Inflammatory macrophage (primary cell): ENCODE measurements at regions not wholly inside any gene's neighbourhood (a gene's known extent, or its start where the extent isn't known, plus 50 kb on each side); places are given as distances from the start of the nearest gene placed in this dataset.
A peak's percentile ranks its signal among the peaks of the same experiment; 100 is the strongest.
"Not testable (repeated sequence)": the region's sequence is repeated elsewhere in the genome, so short reads cannot be mapped to it uniquely, and the experiment has no call there.

Experiments
- DNase-seq, 2 donors: peaks; one replicate each; pipeline ENCODE4 v3.0.0-alpha.2; 2020 to 2022

DNA sequence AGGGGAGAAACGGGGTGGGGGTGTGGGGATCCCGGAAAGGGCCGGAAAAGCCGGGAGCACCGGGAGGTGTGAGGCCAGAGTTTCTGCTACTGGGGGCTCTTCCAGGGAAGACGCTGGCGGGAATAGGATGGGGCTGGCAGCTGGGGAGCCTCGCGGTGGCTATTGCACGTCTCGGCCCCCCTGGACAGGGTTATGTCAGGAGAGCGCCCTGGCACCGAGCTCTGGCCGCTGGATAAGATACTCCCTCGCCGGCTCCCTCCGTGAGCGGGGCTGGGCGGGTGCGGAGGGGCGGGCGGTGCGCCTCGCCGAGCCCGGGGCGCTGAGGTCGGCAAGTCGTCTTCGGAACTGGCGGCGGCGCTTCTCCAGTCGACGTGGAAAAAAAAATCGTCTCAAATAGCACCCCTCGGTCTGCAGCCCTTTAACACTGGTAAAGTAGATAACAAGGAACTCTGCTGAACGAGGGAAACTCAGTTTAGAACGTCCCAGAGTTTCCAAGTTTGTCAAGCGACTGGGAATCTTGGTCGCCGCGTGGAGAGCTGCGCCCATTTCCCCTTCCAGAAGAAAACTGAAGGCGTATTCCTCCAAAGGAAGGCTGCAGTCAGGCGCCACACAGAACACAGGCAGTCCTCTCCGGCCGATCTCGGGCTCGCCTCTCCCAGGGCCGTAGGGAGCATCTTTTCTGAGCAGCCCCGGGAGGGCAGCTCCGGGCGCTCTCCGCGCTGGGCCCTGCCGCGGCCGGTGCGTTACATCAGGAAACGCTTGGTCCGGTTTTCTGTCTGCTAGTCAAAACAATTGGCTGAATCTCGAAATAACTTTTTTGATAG lies 115.1 kb downstream of the KCNRG start:
- peak; percentile 25 to 43 for DNase-seq

DNA sequence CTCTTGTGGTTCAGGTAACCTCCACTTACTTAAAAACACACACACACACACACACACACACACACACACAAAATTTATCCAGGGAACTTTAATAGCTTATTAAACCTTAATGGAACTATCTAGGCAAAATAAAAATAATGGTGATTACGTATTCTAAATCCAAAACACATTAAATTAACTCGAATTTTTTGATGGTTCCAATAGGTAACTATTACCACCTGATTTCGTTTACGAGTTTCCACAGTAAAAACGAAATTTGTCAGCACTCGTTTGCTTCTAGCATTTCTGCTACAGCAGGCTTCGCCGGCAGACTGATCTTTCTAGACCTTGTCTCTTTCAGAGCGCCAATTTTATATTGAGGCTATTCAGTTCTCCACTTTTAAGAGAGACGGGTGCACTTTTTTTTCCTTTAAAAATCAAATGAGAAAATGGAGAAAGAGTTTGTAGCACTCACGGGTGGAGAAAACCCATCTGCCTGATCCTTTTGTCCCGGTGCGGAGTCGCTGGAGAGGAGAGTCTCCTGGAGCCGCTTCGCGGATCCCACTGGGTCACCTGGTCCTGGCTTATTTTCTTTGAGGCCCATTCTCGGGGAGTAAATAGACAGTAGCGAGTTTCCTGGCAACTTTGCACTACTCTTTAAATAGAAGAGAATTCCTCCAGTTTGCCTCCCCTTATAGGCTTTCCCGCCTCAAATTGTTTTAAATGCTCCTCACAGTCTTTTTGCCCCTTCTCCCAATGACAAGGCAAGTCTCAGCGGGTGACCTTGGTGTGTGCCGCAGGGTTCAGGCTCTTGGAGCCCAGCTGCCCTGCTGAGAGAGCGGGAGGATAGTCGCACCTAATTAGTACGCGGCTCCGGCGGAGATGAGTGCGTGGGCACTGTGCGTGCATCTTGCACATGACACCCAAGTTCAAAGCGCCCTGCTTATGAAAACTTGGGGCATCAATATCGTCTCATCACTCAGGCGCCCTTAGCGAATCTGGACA lies 117.0 kb downstream of the KCNRG start:
- DNase-seq = no peak

DNA sequence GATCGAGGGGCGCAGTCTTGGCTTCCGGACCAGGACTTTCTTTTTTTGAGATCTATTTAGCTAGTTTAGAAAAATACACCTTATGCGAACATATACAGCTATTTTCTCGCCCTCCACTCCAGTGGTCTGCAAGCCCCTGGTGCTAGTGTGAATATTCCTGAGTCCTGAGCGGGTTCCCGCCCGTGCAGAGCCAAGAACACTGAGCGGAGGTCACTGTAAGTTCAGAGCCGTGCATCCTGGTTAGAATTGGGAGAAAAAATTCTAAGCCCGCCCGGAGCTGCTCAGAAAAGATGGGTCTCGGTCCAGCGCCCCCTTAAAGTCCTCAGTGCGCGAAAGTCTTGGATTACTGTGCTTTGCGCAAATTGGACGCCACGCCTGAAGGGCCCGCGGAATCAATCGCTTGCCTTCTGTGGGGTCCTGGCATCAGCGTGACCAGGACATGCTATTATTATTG lies 117.7 kb downstream of the KCNRG start:
- no peak for DNase-seq

DNA sequence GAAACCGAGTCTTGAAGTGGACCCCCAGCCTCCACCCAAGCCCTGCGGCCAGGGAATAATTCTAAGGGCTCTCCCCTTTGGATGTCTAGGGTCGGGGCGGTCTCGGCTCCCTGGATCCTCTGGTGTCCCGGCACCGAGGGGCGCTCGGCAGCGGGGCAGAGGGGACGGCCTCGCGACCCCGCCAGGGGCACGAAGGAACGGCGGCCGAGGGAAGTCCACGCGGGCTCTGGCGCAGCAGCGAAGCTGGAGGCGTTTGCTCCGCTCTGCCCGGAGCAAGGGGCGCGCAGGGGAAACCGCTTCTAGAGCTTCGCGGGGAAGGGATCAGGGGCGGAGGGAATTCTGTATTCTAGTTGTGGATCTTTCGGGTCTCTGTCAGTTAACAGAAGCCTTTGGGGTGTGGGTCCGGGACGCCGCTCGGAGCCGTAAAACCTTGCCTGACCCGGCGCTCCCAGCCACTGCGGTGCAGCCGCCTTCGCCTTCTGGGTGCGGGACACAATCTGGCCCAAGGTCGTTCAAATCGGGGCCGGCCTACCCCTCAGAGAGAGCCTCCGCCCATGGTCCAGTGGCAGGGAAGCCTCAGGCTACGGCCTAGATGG lies 118.2 kb downstream of the KCNRG start:
- DNase-seq = no peak

DNA sequence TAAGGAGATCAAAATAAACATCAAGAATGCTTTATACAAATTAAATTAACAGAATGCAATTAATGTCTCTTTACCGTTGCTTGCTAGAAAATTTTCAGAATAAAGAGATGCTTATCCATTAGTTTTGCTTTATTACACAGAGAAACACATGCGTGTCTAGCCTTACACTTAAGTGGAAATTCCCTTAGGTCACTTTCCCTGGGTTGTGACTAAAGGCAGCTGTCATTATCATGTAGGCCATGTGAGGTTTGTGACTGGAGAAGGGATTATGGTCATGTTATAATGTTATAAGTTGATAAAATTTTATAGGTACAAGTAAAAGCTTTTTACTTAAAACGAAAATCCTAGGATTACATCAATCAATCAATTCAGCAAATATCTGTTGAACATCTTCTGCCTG lies 121.0 kb downstream of the KCNRG start:
- DNase-seq = no peak

DNA sequence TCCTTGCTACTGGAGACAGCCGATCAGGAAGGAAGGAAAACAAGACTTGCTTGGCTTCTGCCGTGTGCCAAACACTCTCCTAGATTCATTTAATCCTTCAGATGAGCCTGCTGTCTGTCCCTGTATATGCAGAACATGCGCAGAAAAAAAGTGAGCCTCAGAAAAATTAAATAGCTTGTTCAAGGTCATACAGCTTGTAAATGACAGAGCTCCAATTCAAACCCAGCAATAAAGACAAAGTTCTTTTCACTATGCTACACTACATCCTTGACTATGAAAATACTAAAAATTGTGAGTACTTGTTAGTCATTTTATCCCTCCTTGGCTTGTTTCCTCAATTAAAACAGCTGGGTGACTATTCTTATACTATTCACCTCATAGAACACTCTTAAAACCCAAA lies 121.4 kb downstream of the KCNRG start:
- DNase-seq = no peak

DNA sequence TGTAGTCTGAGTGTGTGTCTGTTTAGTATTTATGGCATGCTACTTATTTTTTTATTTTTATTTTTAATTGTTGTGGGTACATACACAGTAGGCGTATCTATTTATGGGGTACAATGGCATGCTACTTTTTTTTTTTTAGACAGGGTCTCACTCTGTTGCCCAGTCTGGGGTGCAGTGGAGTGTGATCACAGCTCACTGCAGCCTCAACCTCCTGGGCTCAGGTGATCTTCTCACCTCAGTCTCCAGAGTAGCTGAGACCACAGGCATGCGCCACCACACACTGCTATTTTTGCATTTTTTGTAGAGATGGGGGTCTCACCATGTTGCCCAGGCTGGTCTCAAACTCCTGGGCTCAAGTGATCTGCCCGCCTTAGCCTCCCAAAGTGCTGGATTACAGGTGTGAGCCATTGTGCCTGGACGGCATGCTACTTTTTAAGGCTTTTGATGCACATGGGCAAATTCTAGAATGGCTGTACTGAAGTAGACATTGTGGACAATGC lies 124.2 kb downstream of the KCNRG start:
- DNase-seq = not testable (repeated sequence)

DNA sequence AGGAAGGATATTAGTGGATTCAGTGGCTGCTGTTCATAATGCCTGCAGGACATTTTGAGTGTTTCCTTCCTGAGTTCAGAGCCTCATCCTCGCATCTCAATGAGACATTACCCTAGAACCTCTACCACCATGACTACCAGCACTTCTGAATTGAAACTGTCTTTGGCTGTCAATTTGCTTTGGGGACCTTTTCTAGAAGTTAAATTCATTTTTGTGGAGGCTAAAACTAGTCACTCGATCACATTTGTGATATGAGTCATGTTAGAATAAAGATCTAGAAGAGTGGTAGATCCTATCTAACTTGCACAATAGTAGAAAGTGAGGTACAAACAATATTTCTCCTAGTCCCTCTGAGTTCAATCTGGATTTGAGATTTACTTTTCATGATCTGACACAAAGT lies 124.9 kb downstream of the KCNRG start:
- no peak for DNase-seq

DNA sequence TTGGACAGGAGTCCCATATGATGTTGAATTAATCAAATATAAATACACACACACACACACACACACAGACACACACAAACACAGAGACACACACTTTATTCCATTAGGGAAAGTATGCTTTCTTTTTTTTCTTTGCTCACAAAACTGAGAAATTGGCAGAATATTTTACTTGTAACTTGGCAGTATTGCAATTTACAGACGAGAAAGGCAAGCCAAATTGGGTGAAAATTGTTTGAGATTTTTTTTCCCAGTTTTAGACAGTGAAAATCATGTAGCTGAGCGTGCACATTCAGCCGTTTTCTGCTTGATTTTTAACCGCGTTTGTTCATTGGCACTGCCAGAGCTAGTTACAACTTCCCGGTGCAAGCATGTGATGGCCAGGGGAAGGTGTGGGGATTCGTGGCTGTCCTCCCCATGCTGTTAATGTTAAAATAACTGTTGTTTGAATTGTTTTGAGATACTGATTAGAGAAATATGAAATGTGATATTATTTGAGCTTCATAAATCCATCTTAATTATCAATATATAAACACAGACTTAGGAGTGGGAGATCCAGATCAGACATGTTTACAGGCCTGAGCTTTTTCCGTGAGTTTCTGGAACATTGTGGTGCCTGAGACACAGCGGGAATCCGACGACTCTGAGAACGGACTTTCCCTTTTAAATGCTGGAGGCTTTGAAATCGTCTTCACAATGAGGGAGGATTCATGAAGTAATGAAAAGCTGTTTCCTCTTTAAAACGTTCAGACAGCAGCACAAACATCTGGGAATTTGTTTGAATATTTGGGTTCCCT lies 125.5 kb downstream of the KCNRG start:
- DNase-seq = peak; percentile 39 to 61

DNA sequence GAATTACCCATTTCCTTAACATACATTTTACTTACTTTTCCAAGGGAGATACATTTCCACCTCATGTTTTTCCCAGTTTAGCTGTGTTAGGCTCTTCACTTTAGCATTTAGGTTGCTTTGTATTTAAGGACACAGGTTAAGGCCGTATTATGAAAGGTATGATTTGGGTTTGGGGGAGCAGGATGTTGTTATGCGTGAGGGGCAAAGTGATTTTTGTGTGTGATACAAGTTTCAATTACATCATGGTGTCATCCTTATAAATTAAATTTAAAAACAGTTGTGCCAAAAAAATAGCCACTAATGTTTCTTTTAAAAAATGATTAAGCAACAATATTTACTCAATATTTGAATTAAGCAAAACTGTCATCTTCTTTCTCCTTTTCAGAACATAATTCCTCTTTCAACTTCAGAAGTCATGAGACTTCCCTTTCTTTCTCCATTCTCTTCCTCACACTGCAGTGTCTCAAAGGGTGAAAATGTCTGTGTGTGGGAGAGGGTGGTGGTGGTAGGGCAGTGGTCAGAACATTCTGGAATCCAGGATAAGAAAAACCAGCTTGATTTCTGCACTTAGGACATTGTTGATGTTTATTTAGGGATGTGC lies 126.2 kb downstream of the KCNRG start:
- DNase-seq = peak; percentile 73 to 93

DNA sequence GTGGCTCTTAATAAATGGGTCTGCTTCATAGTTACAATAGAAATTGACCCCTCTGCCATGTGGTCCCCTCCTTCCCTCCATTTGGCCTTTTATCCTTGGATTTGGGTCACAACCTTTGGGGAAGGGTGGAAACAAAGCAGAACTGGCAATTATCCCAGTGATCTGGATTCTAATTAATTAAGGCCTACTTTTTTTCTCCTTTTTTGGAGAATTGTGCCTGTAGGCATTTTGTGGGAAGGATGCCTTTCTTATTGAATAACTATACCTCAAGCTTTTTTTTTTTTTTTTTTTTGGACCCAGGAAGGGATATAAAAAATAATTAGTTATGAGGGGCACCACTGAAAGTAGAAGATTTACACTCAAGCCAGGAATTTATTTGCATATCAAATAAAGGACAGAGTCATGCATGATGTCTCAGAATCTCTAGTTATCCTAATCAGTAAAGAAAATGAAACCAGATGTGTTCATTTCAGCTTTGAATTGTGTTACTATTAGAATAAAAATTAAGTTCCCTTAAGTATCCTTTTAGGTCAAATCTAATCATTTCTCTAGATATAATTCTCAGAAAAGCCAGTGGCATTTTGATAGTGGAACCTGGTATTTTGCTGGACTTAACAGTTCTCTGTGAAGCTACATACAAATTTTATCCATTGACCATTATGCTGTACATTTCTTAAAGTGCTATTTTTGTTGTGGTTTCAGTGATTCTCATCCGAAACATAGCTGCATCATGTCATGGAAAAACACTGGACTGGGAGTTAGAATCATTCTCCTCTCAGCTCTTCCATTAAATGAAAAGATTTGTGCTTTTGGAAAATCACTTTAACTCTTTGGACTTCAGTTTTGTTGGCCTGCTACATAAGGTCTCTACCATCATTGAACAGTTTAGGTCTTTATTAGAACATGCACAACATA lies 129.3 kb downstream of the KCNRG start:
- no peak for DNase-seq

DNA sequence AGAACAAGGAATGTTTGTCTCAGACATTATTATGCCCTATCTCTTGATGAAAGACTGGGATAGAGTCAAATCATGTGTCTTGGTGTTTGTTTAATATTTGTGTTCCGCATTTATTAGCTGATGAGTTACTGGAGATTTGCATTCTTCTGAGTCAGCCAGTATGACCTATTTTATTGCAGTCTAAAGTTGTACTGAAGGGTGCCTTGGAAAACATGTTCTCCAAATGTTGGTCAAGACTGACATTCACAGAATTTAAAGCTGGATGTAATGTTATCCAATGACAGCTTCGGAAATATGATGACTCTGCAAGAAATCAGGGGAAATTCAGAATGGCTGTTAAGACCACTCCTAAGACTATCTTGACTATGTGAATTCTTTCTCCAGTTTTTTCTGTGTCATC lies 134.0 kb downstream of the KCNRG start:
- DNase-seq = no peak

DNA sequence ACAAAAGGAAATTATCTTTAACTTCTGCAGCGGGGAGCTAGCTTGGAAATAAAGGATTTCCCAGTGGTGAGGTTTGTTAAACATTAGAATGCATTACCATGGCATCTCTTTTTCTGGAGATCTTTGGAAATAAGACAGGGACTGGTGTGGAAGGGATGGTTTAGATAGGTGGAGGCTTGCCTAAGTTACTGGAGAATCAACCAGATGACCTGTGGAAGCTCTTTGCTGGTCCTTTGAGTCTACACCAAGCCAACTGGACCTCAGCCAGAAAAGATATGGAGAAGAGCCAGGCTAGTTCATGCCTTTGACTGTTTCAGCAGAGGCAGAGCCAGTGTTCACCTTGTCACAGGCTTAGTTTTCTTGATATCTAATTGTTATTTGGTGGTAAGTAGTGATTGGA lies 134.7 kb downstream of the KCNRG start:
- no peak for DNase-seq

DNA sequence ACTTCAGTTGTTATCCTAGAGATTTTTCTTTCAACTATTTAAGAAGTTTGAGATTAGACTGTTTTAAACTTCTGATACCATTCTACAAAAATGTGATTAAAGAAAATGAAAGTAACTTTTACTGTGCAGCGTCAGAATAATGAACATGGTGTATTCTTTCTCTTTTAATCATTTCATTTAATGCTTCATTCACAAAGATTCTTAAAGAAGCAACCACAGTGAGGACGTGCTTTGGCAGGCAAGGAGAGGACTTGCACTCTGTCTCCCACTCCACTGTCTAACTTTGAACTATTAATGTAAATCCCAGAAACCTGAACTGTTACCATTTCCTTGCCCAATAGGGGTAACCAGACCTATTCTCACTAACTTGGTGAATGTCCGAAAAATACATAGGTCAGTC lies 137.0 kb downstream of the KCNRG start:
- no peak for DNase-seq

DNA sequence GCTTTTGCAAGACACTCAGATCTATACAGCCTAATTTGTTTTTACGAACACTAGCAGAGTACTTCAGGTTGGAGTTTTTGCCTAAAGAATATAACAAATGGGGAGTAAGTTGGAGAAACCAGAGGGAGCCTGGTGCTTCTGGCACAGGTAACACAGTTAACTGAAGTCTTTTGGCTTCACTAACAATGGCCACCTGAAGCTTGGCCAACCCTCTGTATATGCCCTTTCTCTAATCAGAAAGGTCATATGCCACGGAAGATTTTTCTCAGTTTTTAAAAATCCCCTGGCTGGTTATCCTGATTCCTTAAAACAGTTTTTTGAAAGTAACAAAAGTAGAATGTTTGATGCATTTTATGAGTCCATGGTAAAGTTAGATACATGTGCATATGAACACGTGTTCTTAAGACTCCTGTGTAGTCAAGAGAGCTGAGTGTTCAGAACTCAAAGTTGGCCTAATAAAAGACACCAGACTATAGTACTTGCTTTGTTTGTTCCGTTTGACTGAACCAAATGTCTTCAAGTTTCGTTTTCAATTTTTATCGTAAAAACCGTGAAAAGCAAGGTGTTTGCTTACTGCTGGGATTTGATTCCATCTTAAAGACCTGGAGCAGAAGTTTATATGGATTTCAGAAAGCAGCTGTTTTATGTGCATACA lies 137.5 kb downstream of the KCNRG start:
- DNase-seq = no peak

DNA sequence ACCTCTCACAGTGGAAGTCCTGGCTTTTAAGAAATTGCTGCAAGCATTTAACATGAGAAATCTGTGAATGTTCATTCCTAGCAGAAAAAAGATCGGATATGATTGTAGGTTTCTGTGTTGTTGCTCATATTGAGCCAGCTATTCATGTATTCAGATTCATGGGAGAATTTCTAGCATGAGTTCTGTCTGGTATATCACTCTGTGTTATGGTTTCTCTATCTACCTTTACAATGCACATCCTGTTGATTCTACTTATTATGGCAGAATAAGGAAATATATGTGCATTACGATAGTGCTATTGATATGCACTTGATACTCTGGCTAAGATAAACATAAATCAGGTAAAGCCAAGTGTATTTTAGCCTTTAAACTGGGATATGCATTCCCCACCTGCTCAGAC lies 138.2 kb downstream of the KCNRG start:
- DNase-seq = no peak

DNA sequence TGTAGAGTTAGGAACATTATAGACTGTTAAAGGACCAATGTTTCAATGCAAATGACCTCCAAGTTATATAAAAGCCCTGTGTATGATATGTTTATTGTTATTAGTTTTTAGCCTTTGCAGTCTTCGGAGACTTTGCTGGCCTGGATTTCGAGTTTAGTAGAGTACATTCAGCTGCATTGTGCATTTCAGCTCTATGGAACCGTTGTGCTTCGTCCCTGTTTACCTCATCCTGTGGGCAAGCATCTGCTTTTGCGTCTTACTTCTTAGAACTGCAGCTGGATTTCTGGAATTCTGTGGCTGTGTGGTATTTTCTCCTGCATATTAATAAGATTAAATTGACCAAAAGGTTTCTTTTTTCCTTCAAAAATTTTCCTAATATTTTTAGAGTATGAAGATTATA lies 138.6 kb downstream of the KCNRG start:
- no peak for DNase-seq

DNA sequence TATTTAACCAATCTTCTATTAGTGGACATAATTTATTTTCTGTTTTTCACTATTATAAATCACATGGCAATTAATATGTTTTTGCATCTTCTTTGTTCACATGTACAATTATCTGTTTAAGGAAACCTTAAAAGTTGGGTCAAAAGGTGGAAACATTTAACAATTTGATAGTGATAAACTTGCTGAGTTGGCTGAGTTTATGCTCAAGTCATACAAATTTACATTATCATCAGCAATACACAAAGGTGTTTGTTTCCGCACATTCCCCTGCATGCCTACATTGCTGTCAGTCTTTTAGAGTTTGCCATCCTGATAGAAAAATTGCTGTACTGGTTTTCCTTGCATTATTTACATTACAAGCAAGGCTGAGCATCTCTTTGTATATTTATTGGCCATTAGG lies 139.5 kb downstream of the KCNRG start:
- DNase-seq = no peak

DNA sequence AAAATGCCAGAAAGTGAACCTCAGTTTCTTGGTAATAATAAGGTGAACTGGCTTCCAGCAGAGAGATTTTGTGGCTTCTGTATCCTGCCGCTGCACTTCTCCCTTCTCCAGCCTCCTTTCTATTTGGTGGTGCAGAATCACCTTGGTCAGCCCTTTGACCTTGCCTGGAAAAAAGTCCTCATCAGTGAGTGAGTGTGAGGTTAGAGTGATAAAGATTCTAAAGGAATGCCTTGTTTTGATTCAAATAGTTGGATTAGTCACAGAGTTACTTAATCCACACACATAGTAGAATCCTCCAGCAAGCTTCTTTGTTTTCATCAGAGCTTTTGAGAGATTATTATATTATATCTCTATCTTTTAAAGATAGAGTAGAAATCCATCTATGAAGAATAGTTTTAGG lies 140.9 kb downstream of the KCNRG start:
- DNase-seq = no peak

DNA sequence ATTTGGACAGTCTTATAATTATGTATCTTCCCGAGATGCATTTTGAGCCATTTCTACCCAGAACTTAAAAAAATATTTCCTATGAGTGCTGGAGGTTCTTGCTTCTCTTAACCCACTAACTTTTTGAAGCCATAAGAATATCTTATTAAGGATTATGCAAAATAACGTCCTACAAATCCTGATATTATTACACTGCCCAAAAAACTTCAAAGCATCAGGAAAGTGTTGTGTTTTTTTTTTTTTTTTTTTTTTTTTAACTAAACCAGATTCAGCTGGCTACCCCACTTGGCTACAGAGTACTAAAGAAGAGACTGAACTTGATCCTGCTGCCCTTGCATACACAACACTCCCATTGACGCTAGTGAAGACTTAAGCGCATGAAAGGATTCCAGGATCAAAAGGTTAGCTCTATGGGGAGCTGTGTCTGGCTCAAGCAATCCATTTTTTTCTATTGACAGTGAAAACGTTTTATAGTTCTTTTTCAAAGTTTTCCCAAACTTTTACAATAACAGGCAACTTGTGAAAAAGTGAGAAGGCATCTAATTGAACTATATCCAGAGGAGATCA lies 141.4 kb downstream of the KCNRG start:
- DNase-seq = no peak
